NCI-H128 (cell line): ENCODE measurements at regions not wholly inside any gene's neighbourhood (a gene's known extent, or its start where the extent isn't known, plus 50 kb on each side); places are given as distances from the start of the nearest gene placed in this dataset.

Experiments used
- DNase-seq: peaks from one replicate; lab custom pipeline; 2025; ENCODE audit not compliant: unreplicated experiment; lab: John Stamatoyannopoulos, UW

- DNase-seq: no peak
These were observed 363.6 kb downstream of the TFAP2A start for GRCh38 chr6:10051283-10051682.

DNA sequence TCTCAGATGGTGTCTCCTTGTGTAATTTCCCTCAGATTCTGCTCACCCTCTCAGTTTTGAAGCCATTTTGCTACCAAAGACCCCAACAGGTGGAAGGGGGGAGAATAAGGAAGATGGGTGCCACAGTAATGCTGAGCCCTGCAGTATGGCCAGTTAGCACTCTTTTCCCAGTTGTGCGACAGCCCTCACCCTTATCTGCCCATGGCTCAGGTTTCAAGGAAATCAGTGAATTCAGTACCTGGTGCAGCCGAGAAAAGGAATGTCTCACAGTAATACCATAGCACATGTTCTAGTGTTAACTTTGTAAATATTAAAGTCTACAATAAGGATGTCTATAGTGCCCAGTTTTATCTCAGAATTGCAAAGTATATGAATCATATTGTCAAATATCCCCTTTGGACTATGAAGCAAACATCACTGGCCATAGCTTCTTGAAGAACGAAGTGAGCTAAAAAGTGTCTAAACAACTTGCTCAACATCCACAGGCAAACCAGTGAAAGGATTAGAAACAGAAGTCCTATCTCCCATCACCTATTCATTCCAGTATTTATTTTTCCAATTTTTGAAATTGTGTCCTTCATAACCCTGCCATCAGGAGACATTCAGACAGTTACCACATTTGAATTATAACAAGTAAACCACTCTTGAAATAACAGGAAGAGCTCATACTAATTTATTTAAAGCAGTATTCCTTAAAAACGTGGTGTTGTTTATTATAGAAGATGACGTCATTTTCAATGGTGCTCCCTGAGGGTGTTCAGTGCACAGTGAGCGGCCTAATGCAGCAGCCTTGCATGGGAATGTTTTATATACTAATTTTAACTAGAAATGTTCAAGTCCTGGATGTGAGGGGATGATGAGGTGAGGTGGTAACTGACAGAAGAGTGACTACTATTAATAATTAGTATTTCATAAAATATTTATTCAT is 366.2 kb downstream of the TFAP2A start:
- DNase-seq: no peak

DNA sequence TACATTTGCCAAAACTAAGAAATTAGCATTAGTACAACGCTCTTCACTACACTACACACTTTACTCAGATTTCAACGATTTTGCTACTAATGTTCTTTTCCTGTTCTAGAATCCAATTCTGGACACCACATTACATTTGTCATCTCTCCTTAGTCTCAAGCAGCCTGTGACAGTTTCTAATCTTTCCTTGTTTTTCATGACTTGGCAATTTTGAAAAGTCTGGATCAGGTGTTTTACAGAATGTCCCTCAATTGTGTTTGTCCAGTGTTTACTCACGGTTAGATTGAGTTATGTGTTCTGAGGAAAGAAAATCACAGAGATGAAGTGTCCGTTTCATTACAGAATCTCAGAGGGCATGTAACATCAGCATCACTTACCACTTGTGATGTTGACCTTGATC is 372.6 kb downstream of the TFAP2A start:
- no peak for DNase-seq

DNA sequence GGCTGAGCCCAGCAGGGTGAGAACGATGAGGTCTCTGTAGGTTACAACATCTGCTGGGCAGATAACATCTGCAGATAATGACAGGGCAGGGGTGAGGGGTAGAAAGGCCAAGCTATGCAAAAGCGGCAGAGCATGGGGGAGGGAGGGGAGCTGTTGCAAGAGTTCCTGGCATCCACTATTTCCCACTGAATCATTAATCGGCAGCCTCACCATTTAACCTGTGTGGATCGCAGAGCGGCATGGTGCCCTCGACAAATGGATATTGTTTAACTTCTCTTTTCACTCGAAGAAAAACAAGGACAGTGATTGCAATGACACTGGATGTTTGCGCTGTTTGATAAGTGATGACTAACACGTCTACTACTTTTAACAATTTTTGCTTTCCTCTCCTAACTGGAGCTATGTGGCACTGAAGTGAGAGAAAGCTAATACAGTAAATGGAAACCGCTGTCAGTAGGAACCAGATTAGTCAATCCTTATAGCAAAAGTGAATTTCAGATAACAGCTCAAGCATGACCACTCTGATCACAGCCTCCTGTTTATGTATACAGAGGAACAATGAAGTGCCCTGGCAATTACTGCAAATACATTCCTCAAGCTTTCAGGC is 381.5 kb downstream of the TFAP2A start:
- peak; percentile 44 for DNase-seq

GRCh38 chr6:10031617-10032016 is 383.3 kb downstream of the TFAP2A start:
- no peak for DNase-seq

GRCh38 chr6:10030942-10031537 is 383.8 kb downstream of the TFAP2A start:
- DNase-seq: no peak

GRCh38 chr6:10028222-10028621 is 386.7 kb downstream of the TFAP2A start:
- no peak for DNase-seq

DNA sequence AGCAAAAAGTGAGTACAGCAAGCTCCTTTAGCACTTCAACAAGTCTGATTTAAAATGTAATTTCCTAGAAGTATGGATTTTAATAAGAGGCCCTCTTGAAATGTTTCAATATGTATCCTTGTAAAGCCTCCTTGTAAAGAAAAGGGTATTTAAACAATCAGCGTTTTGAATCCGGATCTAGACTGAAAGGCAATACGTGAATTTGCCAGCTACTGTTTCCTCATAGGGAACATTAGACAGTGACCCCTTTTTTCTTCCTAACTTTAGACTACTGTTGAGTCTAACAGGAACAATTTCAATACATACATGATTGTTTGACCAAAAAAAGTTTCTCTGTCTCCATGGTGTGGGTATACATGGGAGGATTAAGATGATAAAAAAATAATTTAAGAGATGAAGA is 395.0 kb downstream of the TFAP2A start:
- DNase-seq: no peak

DNA sequence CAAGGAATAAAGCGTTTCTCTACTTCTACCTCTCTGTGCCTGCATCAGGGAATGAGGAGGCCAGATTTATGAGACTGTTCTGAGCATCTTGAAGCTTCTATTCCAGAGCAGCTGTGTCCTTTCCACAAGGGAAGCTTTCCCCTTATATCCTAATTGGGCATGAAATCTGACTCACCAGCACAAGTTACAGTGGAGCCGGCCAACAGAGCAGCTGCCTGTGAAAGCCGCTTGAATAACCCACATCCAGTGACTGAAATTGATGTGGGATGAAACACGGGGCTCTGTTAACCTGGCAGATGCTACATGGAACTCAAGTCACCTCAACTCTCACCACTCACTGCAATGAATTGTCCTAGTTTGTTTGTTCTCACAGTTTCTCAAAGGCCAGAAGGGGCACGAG is 400.3 kb downstream of the TFAP2A start:
- DNase-seq: no peak

GRCh38 chr6:10000551-10000950 is 414.3 kb downstream of the TFAP2A start:
- no peak for DNase-seq

GRCh38 chr6:9999796-10000195 is 415.1 kb downstream of the TFAP2A start:
- no peak for DNase-seq

GRCh38 chr6:9986273-9986672 is 428.6 kb downstream of the TFAP2A start:
- no peak for DNase-seq

- DNase-seq: no peak
These were observed 429.4 kb downstream of the TFAP2A start for GRCh38 chr6:9985481-9985880.

GRCh38 chr6:9984607-9985006 is 430.3 kb downstream of the TFAP2A start:
- no peak for DNase-seq

DNA sequence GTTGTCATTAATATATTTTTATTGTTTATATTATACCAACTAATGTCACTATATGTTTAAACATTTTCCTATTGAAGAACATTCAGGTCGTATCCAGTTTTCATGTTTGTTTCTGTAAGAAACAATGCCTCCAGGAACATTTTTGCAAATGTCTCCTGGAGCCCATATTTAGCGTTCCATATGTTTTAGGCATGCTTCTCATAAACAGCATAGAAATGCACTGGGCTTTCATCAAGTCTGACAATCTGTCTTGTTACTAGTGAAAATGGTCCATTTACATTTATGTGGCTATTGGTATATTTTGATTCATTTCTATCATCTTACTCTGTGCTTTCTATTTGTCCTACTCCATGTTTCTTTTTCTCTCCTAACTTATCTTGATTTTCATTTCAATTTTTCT is 431.7 kb downstream of the TFAP2A start:
- DNase-seq: no peak

DNA sequence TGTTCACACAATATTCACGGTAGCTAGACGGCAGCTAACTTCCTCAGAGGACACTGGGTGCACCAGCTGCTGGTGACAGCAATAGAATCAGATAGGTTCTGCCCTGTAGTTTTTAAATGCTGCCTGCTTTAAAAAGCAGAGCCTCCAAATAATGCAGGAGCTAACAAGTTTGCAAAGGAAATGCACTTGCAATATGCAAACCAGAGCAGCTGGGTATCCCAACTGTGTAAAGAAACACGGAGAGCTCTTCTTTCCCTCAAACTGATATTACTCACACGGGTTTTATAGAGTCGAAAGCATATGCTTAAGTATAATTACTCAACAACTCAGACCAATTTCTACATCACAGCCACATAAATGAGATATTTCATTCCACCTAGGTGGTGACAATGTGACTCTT is 432.7 kb downstream of the TFAP2A start:
- no peak for DNase-seq

DNA sequence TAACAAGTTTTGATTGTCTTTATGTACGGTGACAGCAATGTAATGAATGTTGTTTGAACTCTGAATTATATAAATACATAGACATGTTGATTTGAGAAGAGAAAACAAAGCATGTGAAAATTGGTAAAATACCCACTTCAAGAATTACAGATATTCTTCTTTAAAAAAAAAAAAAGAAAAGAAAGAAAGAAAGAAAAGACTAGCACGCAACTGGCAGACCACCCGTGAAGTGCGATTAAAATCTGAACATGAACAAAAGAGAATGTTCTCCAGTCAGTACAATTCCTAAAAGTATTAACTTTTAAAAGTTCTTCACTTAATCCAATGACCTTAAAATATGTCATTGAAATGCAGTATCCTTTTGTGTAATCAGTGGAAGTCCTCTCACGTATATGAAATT is 434.9 kb downstream of the TFAP2A start:
- DNase-seq: no peak

GRCh38 chr6:9978480-9978879 is 436.4 kb downstream of the TFAP2A start:
- DNase-seq: no peak

- no peak for DNase-seq
These were observed 437.5 kb downstream of the TFAP2A start for GRCh38 chr6:9977411-9977810.

- no peak for DNase-seq
These were observed 453.2 kb downstream of the TFAP2A start for GRCh38 chr6:9961646-9962045.

- no peak for DNase-seq
These were observed 457.6 kb downstream of the TFAP2A start for GRCh38 chr6:9957215-9957759.

- no peak for DNase-seq
These were observed 466.2 kb downstream of the TFAP2A start for GRCh38 chr6:9948678-9949077.
